Kidney (tissue), 13 donors: ENCODE measurements at regions not wholly inside any gene's neighbourhood (a gene's known extent, or its start where the extent isn't known, plus 50 kb on each side); places are given as distances from the start of the nearest gene placed in this dataset.

Experiments used
- DNase-seq, 5 donors: peaks; one replicate each; pipeline ENCODE4 v3.0.0-alpha.2; 2013 to 2020
- FAIRE-seq: peaks from 2 replicates; lab custom pipeline; 2012; peaks lifted over from hg19 to GRCh38; lab: Jason Lieb, UNC
- H3K27ac ChIP-seq, 2 donors: one replicate each; pipeline ENCODE4 v1.7.0; 2013; ENCODE audit warnings: low read depth in 2 of 2, low read length in 2 of 2, inconsistent platforms in 1 of 2
- H3K27me3 ChIP-seq: one replicate; pipeline ENCODE4 v1.7.1; 2013; ENCODE audit warnings: low read length, inconsistent platforms; ENCODE audit not compliant: control insufficient read depth, insufficient read depth
- H3K36me3 ChIP-seq, 3 donors: one replicate each; pipeline versions ENCODE4 v1.7.0 to v1.7.1; 2013; ENCODE audit warnings: low read length in 3 of 3, control low read depth in 1 of 3, inconsistent platforms in 1 of 3; ENCODE audit not compliant: insufficient read depth in 3 of 3, control insufficient read depth in 2 of 3
- H3K4me1 ChIP-seq, 3 donors: one replicate each; pipeline versions ENCODE4 v1.7.0 to v1.7.1; 2013; ENCODE audit warnings: low read length in 3 of 3, inconsistent platforms in 1 of 3, low read depth in 1 of 3; ENCODE audit not compliant: control insufficient read depth in 2 of 3, insufficient read depth in 2 of 3
- H3K4me3 ChIP-seq, 3 donors: one replicate each; pipeline versions ENCODE4 v1.7.0 to v1.8.1; 2013; ENCODE audit warnings: low read length in 3 of 3, control low read depth in 1 of 3, inconsistent platforms in 1 of 3
- H3K9ac ChIP-seq, 3 donors: one replicate each; pipeline versions ENCODE4 v1.7.0 to v1.7.1; 2013; ENCODE audit warnings: low read length in 3 of 3, control low read depth in 1 of 3, inconsistent platforms in 1 of 3
- H3K9me3 ChIP-seq, 3 donors: one replicate each; pipeline versions ENCODE4 v1.7.0 to v1.7.1; 2013; ENCODE audit warnings: low read length in 3 of 3, control low read depth in 1 of 3, inconsistent platforms in 1 of 3; ENCODE audit not compliant: control insufficient read depth in 2 of 3, insufficient read depth in 1 of 3
- intact Hi-C: fragments of 100-400 bp; cut with DNase I; formaldehyde crosslinking; loops from one replicate; pipeline ENCODE4 v1.11.1; 2022
- TF ChIP-seq, protein P1 (sequence below): IDR thresholded peaks from 3 replicates; pipeline ENCODE4 v1.5.1; 2012; ENCODE audit warnings: mild to moderate bottlenecking, moderate library complexity, borderline replicate concordance; ENCODE audit not compliant: insufficient read depth; ENCODE audit errors: extremely low read depth
- donor health status: control.
- donor health status: control.
- donor health status: control.
- donor health status: control.
- donor health status: control.
- donor health status: DM: yes; HTN: yes; CAD: no.
- donor health status: Normal renal cell carcinoma (clear cell type).

DNA sequence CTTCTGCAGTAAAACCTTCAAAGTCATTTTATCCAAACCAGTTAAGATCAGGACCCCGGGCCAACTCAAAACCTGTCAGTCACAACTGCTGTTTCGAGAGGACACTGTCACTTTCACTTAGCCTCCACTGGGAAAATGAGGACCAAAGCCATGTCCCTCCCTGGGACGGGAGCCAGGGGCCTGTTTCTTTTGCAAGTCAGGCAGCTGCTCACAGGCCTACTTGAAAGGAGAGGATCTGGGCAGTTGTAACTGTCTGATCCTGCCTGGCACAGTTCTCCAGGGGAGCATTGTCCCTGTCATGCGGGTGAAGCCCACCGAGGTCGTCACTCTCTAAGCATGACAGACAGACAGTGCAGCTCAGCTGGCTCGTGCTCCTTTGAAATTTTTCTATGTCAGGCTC, 276.2 kb downstream of the NPIPA8 start:
- Histone ChIP-seq H3K9me3 (no peaks in the 10 kb centered on the region), H3K36me3 (no peaks in the 10 kb centered on the region), H3K4me3 (no peak overlapping the region), H3K27me3 (no peaks in the 10 kb centered on the region), H3K4me1 (no peaks in the 10 kb centered on the region), H3K27ac (no peak overlapping the region), H3K9ac (no peak overlapping the region)
- no peak for DNase-seq
- intact Hi-C loops = no loop called here
- TF ChIP-seq, protein P1, sequence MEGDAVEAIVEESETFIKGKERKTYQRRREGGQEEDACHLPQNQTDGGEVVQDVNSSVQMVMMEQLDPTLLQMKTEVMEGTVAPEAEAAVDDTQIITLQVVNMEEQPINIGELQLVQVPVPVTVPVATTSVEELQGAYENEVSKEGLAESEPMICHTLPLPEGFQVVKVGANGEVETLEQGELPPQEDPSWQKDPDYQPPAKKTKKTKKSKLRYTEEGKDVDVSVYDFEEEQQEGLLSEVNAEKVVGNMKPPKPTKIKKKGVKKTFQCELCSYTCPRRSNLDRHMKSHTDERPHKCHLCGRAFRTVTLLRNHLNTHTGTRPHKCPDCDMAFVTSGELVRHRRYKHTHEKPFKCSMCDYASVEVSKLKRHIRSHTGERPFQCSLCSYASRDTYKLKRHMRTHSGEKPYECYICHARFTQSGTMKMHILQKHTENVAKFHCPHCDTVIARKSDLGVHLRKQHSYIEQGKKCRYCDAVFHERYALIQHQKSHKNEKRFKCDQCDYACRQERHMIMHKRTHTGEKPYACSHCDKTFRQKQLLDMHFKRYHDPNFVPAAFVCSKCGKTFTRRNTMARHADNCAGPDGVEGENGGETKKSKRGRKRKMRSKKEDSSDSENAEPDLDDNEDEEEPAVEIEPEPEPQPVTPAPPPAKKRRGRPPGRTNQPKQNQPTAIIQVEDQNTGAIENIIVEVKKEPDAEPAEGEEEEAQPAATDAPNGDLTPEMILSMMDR = no peak
- FAIRE-seq = no peak

DNA sequence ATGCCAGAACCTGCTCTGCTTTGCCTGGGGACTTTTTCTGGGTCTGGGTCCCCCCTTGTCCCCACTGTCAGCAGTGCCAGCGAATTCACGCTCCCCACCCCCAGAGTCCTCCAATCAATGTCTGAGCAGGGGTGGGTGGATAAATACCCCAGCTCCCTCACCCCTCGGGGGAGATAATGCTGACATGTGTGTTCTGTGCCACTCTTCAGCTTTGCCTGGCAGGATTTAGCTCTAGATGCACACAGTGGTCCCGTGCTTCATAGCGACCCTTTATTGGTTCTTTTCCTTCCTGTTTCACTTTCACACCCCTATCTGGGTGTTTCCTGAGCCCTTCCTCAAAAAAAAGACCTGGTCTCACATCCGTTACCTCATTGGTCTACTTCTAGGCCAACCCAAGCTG, 277.0 kb downstream of the NPIPA8 start:
- FAIRE-seq = no peak
- no peak overlapping the region for H3K27ac ChIP-seq
- H3K27me3 ChIP-seq = no peaks in the 10 kb centered on the region
- no peak for DNase-seq
- H3K4me3 ChIP-seq = no peak overlapping the region
- intact Hi-C loops = no loop called here
- H3K36me3 ChIP-seq = no peaks in the 10 kb centered on the region
- H3K9ac ChIP-seq = no peak overlapping the region
- TF ChIP-seq, protein P1 = no peak
- no peaks in the 10 kb centered on the region for H3K4me1 ChIP-seq
- H3K9me3 ChIP-seq = no peaks in the 10 kb centered on the region

DNA sequence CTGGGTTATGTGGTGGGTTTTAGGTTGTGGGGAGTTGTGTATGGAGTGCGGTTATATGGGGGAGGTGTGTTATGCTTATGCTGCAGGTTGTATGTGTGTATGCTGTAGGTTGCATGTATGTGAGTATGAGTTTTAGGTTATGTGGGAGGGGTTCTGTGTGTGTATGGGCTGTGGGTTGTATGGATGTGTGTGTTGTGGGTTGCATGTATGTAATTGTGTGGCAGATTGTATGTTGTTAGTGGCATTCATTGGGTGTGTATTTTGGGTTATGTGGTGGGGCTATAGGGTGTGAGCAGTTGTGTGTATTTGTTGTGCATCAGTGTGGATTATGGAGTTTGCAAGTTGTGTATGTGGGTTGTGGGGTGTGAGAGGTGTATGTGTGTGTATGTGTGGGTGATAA, 277.4 kb downstream of the NPIPA8 start:
- TF ChIP-seq, protein P1 = no peak
- H3K4me3 ChIP-seq = no peak overlapping the region
- no peak overlapping the region for H3K9ac ChIP-seq
- H3K27ac ChIP-seq = no peak overlapping the region
- H3K9me3 ChIP-seq = no peaks in the 10 kb centered on the region
- DNase-seq = no peak
- no peaks in the 10 kb centered on the region for H3K27me3 ChIP-seq
- intact Hi-C loops = no loop called here
- no peaks in the 10 kb centered on the region for H3K4me1 ChIP-seq
- H3K36me3 ChIP-seq = no peaks in the 10 kb centered on the region
- no peak for FAIRE-seq

DNA sequence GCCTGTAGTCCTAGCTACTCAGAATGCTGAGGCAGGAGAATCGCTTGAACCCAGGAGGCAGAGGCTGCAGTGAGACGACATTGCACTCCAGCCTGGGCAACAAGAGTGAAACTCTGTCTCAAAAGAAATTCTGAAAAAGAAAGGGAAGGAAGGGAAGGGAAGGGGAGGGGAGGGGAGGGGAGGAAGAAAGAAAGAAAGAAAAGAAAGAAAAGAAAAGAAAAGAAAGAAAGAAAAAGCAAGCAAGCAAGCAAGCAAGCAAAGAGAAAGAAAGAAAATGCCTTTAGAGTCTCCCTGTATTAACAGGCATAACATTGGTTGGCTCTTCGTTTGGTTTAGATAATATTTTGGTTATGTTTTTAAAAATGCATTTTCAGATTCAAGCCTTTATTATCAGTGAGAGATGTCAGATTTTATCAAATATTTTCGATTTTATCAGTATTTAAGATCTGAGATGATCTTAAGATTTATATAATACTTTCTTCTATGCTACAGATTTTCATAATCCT, 281.1 kb downstream of the NPIPA8 start:
- Histone ChIP-seq H3K9ac (no peak overlapping the region), H3K36me3 (no peaks in the 10 kb centered on the region), H3K9me3 (no peaks in the 10 kb centered on the region), H3K4me3 (no peak overlapping the region), H3K27me3 (no peaks in the 10 kb centered on the region), H3K4me1 (no peaks in the 10 kb centered on the region), H3K27ac (no peak overlapping the region)
- TF ChIP-seq, protein P1 = no peak
- FAIRE-seq (no peak), DNase-seq (no peak)
- intact Hi-C loops = no loop called here
